Activated CD8-positive, alpha-beta memory T cell treated with anti-CD3 and anti-CD28 coated beads for 4 hours (primary cell): ENCODE measurements at regions not wholly inside any gene's neighbourhood (a gene's known extent, or its start where the extent isn't known, plus 50 kb on each side); places are given as distances from the start of the nearest gene placed in this dataset.

Experiments used
- DNase-seq, 2 donors: peaks; one replicate each; pipeline ENCODE4 v3.0.0-alpha.2; 2020; ENCODE audit warnings: low read depth in 2 of 2

GRCh38 chr1:239730378-239730777 is 344.0 kb downstream of the CHRM3 start:
- DNase-seq: no peak

- DNase-seq: no peak
Observed at GRCh38 chr1:239731082-239731748, 344.8 kb downstream of the CHRM3 start.

- no peak for DNase-seq
Observed at GRCh38 chr1:239732770-239733169, 346.4 kb downstream of the CHRM3 start.

GRCh38 chr1:239733995-239734394 is 347.6 kb downstream of the CHRM3 start:
- DNase-seq: no peak

- DNase-seq: no peak
Observed at GRCh38 chr1:239735111-239735510, 348.7 kb downstream of the CHRM3 start.

GRCh38 chr1:239736479-239736878 is 350.1 kb downstream of the CHRM3 start:
- DNase-seq: no peak

GRCh38 chr1:239739375-239739774 is 352.3 kb upstream of the FMN2 start:
- no peak for DNase-seq

- no peak for DNase-seq
Observed at GRCh38 chr1:239739919-239740318, 351.8 kb upstream of the FMN2 start.

- DNase-seq: no peak
Observed at GRCh38 chr1:239742416-239743109, 349.1 kb upstream of the FMN2 start.

GRCh38 chr1:239744851-239745250 is 346.8 kb upstream of the FMN2 start:
- no peak for DNase-seq

- no peak for DNase-seq
Observed at GRCh38 chr1:239755107-239755912, 336.4 kb upstream of the FMN2 start.

GRCh38 chr1:239757716-239758115 is 334.0 kb upstream of the FMN2 start:
- DNase-seq: no peak

GRCh38 chr1:239758756-239759155 is 332.9 kb upstream of the FMN2 start:
- DNase-seq: no peak

GRCh38 chr1:239761509-239761908 is 330.2 kb upstream of the FMN2 start:
- DNase-seq: no peak

- no peak for DNase-seq
Observed at GRCh38 chr1:239763850-239764249, 327.8 kb upstream of the FMN2 start.

GRCh38 chr1:239764546-239764945 is 327.1 kb upstream of the FMN2 start:
- no peak for DNase-seq

- no peak for DNase-seq
Observed at GRCh38 chr1:239765163-239765562, 326.5 kb upstream of the FMN2 start.

GRCh38 chr1:239771550-239771949 is 320.1 kb upstream of the FMN2 start:
- no peak for DNase-seq

GRCh38 chr1:239772446-239772845 is 319.2 kb upstream of the FMN2 start:
- DNase-seq: no peak

GRCh38 chr1:239775466-239775865 is 316.2 kb upstream of the FMN2 start:
- DNase-seq: no peak

GRCh38 chr1:239778208-239778813 is 313.4 kb upstream of the FMN2 start:
- DNase-seq: no peak

- no peak for DNase-seq
Observed at GRCh38 chr1:239779962-239780361, 311.7 kb upstream of the FMN2 start.
